ENCODE measurements at regions not wholly inside any gene's neighbourhood (a gene's known extent, or its start where the extent isn't known, plus 50 kb on each side); places are given as distances from the start of the nearest gene placed in this dataset.

DNA sequence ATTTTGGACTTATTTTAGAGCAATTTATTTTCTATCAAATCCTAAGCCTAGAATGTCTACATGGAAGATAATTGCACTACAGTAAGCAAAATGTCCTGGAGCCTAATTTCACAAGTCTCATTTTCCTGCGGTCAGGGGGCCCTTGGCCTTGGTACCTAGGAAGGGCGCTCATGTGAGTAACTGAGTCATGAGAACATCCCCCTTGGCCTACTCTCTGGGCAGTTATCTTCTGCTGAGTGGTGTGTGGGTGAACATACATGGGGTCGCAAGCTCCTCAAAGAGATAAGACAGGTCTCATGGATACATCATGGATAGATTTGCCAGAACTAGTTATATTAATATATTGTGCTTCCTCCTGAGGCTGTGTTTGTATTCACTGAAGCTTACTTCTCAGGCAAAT lies 211.2 kb upstream of the MARCKS start:
- TF ChIP-seq CTCF (IDR thresholded peaks at IDR 0.05; ENCODE audit: extremely low read depth, insufficient read depth, missing control alignments) = no peak
- no peak for DNase-seq (ENCODE audit: low spot score)
- in situ Hi-C loops (cut with MboI; ENCODE audit: low pct_unique_long_range_greater_than_20kb, low sequenced_read_pairs, unreplicated experiment) = no loop called here

GRCh38 chr6:113646701-113647100 lies 210.4 kb upstream of the MARCKS start:
- in situ Hi-C loops (cut with MboI; ENCODE audit: low pct_unique_long_range_greater_than_20kb, low sequenced_read_pairs, unreplicated experiment) = no loop called here
- no peak for TF ChIP-seq CTCF (IDR thresholded peaks at IDR 0.05; ENCODE audit: extremely low read depth, insufficient read depth, missing control alignments)
- no peak for DNase-seq (ENCODE audit: low spot score)

GRCh38 chr6:113647143-113647889 lies 209.8 kb upstream of the MARCKS start:
- in situ Hi-C loops (cut with MboI; ENCODE audit: low pct_unique_long_range_greater_than_20kb, low sequenced_read_pairs, unreplicated experiment) = no loop called here
- TF ChIP-seq CTCF (IDR thresholded peaks at IDR 0.05; ENCODE audit: extremely low read depth, insufficient read depth, missing control alignments) = no peak
- DNase-seq (ENCODE audit: low spot score) = no peak

- in situ Hi-C loops (cut with MboI; ENCODE audit: low pct_unique_long_range_greater_than_20kb, low sequenced_read_pairs, unreplicated experiment) = no loop called here
- TF ChIP-seq CTCF (IDR thresholded peaks at IDR 0.05; ENCODE audit: extremely low read depth, insufficient read depth, missing control alignments) = no peak
- no peak for DNase-seq (ENCODE audit: low spot score)
Measured at GRCh38 chr6:113648698-113649097, 208.4 kb upstream of the MARCKS start.

GRCh38 chr6:113649276-113649675 lies 207.9 kb upstream of the MARCKS start:
- in situ Hi-C loops (cut with MboI; ENCODE audit: low pct_unique_long_range_greater_than_20kb, low sequenced_read_pairs, unreplicated experiment) = no loop called here
- TF ChIP-seq CTCF (IDR thresholded peaks at IDR 0.05; ENCODE audit: extremely low read depth, insufficient read depth, missing control alignments) = no peak
- DNase-seq (ENCODE audit: low spot score) = no peak

- in situ Hi-C loops (cut with MboI; ENCODE audit: low pct_unique_long_range_greater_than_20kb, low sequenced_read_pairs, unreplicated experiment) = no loop called here
Measured at GRCh38 chr6:113649880-113650609, 207.1 kb upstream of the MARCKS start.

More at GRCh38 chr6:113649880-113650609, 207.1 kb upstream of the MARCKS start:
- no peak for TF ChIP-seq CTCF (IDR thresholded peaks at IDR 0.05; ENCODE audit: extremely low read depth, insufficient read depth, missing control alignments)
- DNase-seq (ENCODE audit: low spot score) = no peak
